Calu3 (cell line): ENCODE measurements at regions not wholly inside any gene's neighbourhood (a gene's known extent, or its start where the extent isn't known, plus 50 kb on each side); places are given as distances from the start of the nearest gene placed in this dataset.

Experiments used
- BruUV-seq: library from RNA; stranded (reverse); fragments of 400-500 nt; replicated peaks from 2 replicates; lab custom pipeline; 2021; lab: Mats Ljungman, UMichigan
- CTCF ChIA-PET: fragments of 300-600 bp; sonication (Branson Sonifier 250); formaldehyde crosslinking; loops from one replicate; lab custom pipeline; 2022; ENCODE audit warnings: antibody characterized with exemption; lab: Charles Lee
- DNase-seq: peaks from one replicate; pipeline ENCODE4 v3.0.0; 2022
- H3K27ac Mint-ChIP-seq: one replicate; pipeline ENCODE4 v1.8.0; 2022; ENCODE audit warnings: mixed read lengths; ENCODE audit not compliant: unreplicated experiment
- H3K27me3 Mint-ChIP-seq: one replicate; pipeline ENCODE4 v1.8.0; 2022; ENCODE audit warnings: mixed read lengths; ENCODE audit not compliant: unreplicated experiment
- H3K36me3 Mint-ChIP-seq: one replicate; pipeline ENCODE4 v1.8.0; 2022; ENCODE audit warnings: mild to moderate bottlenecking, moderate library complexity, mixed read lengths; ENCODE audit not compliant: insufficient read depth, unreplicated experiment
- H3K4me1 Mint-ChIP-seq: one replicate; pipeline ENCODE4 v1.8.0; 2022; ENCODE audit warnings: mild to moderate bottlenecking, low read depth, mixed read lengths; ENCODE audit not compliant: unreplicated experiment
- H3K4me3 Mint-ChIP-seq: one replicate; pipeline ENCODE4 v1.8.0; 2022; ENCODE audit warnings: mild to moderate bottlenecking, low read depth, moderate library complexity, mixed read lengths; ENCODE audit not compliant: unreplicated experiment
- H3K9me3 Mint-ChIP-seq: one replicate; pipeline ENCODE4 v1.8.0; 2022; ENCODE audit warnings: low read depth, mixed read lengths; ENCODE audit not compliant: unreplicated experiment
- CTCF ChIP-seq: fragments of 200-600 bp; IDR thresholded peaks from one replicate; pipeline ENCODE4 v1.8.0; 2022; ENCODE audit warnings: antibody characterized with exemption; ENCODE audit not compliant: unreplicated experiment
- intact Hi-C: fragments of 100-400 bp; cut with micrococcal nuclease; formaldehyde crosslinking; loops from one replicate; pipeline ENCODE4 v1.10.0; 2022; ENCODE audit not compliant: unreplicated experiment

DNA sequence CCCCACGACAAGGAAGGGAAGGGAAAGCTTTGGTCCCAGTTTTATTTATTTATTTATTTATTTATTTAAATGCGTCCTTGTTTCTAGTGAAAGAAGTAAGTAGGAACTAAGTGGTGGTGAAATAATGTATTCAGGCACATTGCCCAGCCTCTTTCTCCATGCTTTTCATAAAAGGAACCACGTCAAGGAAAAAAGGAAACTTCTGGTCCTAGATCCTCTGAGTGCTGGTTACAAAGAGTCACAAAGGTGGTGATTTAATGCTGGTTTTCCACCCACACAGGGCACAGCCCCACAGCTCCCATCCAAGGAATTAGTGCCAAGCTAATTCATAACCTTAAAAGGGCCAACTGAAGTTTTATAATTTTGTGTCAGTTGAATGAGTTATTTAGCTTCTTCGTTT, 206.6 kb upstream of the GYPA start:
- intact Hi-C loops = no loop called here
- Mint-ChIP-seq H3K27me3 (no peaks in the 10 kb centered on the region), H3K36me3 (no peaks in the 10 kb centered on the region), H3K9me3 (no peaks in the 10 kb centered on the region), H3K27ac (no peak overlapping the region), H3K4me1 (no peaks in the 10 kb centered on the region), H3K4me3 (no peak overlapping the region)
- CTCF ChIA-PET = no interaction called here
- TF ChIP-seq CTCF = no peak
- BruUV-seq = no TSS peak
- DNase-seq = no peak

- intact Hi-C loops = no loop called here
- no peak overlapping the region for H3K4me3 Mint-ChIP-seq
- H3K36me3 Mint-ChIP-seq = no peaks in the 10 kb centered on the region
- H3K27ac Mint-ChIP-seq = no peak overlapping the region
- no peak for TF ChIP-seq CTCF
- no TSS peak for BruUV-seq
- no peaks in the 10 kb centered on the region for H3K27me3 Mint-ChIP-seq
- CTCF ChIA-PET = no interaction called here
- H3K9me3 Mint-ChIP-seq = no peaks in the 10 kb centered on the region
- DNase-seq = no peak
- H3K4me1 Mint-ChIP-seq = peaks cover under 1% of the 10 kb centered on the region
Observed at GRCh38 chr4:144350706-144351105, 210.2 kb upstream of the GYPA start.

DNA sequence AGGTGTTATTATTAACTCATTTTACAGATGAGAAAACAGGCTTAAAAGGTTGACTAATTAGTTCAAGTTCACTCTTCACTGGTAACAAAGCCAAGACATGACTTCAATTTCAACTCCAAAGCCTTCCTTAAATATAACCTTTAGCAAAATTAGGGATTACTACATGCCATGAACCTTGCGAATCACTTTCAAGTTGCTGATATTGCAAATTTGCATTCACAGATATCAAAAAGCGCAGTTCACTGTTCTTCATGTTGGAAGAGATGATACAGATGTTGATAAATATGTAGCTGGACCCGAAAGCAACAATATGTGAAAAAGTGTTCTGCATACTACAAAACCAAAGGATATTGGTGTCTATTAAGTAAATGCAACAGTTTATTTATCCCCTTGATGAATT, 210.8 kb upstream of the GYPA start:
- DNase-seq = no peak
- CTCF ChIA-PET = no interaction called here
- no TSS peak for BruUV-seq
- H3K27ac Mint-ChIP-seq = no peak overlapping the region
- no peaks in the 10 kb centered on the region for H3K36me3 Mint-ChIP-seq
- H3K27me3 Mint-ChIP-seq = no peaks in the 10 kb centered on the region
- peaks cover 6% of the 10 kb centered on the region for H3K4me1 Mint-ChIP-seq
- no peak for TF ChIP-seq CTCF
- H3K4me3 Mint-ChIP-seq = no peak overlapping the region
- no peaks in the 10 kb centered on the region for H3K9me3 Mint-ChIP-seq
- intact Hi-C loops = no loop called here

DNA sequence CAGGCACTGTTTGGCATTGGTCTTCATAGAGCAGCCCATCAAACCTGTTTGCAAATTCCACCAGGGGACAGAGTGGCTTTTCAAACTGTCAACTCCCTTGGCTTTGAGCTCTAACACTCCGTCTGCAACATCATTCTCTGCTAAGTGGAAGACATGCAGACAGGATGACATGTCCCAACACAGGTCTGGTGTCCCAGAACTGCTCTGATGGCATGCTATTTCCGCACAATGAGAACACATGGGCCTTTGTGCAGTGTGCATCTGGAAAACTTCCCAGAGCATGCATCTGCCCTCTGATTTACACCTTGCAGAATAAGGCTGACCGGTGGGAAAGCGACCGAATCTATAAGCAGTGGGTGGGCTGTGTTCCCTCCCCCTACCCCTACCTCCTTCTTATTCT, 212.8 kb upstream of the GYPA start:
- H3K27ac Mint-ChIP-seq = no peak overlapping the region
- no peak for DNase-seq
- intact Hi-C loops = no loop called here
- no peaks in the 10 kb centered on the region for H3K9me3 Mint-ChIP-seq
- peaks cover 7% of the 10 kb centered on the region for H3K4me1 Mint-ChIP-seq
- CTCF ChIA-PET = no interaction called here
- H3K4me3 Mint-ChIP-seq = no peak overlapping the region
- BruUV-seq = no TSS peak
- H3K36me3 Mint-ChIP-seq = no peaks in the 10 kb centered on the region
- H3K27me3 Mint-ChIP-seq = no peaks in the 10 kb centered on the region
- TF ChIP-seq CTCF = no peak
